K562 (cell line): ENCODE measurements at regions not wholly inside any gene's neighbourhood (a gene's known extent, or its start where the extent isn't known, plus 50 kb on each side); places are given as distances from the start of the nearest gene placed in this dataset.

Source experiments
- ATAC-seq: fragments of 200-7000 bp; cut with Tn5 transposase; 3 replicates; pipeline ENCODE4 v1.9.1; 2020; ENCODE audit warnings: moderate library complexity
- BruUV-seq: library from RNA; stranded (reverse); fragments of 400-500 nt; replicated peaks from 2 replicates; lab custom pipeline; 2021; lab: Mats Ljungman, UMichigan
- CTCF ChIA-PET: fragments of 300-600 bp; formaldehyde crosslinking; extraction: SDS; loops from one replicate; lab custom pipeline; 2021; ENCODE audit warnings: low intra/inter-chr PET ratio; lab: Yijun Ruan, JAX
- POLR2A ChIA-PET: fragments of 300-600, 350-650 bp; sonication (Branson Sonifier 250); formaldehyde crosslinking; extraction: SDS; loops from one replicate; lab custom pipeline; 2021; ENCODE audit warnings: antibody characterized with exemption, inconsistent platforms; lab: Yijun Ruan, JAX
- DNase-seq, 4 experiments: peaks; one replicate each; pipeline versions ENCODE4 v3.0.0 to v3.0.0-alpha.2; 2011 to 2018; ENCODE audit warnings: low spot score in 3 of 4, mixed read lengths in 3 of 4; ENCODE audit errors: extremely low read depth in 1 of 4
- FAIRE-seq: peaks from 2 replicates; lab custom pipeline; 2011; peaks lifted over from hg19 to GRCh38; lab: Jason Lieb, UNC
- H2AFZ ChIP-seq: 2 replicates; pipeline ENCODE4 v1.6.0; 2011; ENCODE audit warnings: low read depth, low read length, control low read depth, inconsistent platforms
- H3K27ac ChIP-seq: fragments of 200-600 bp; 3 replicates; pipeline ENCODE4 v1.8.0; 2011; ENCODE audit warnings: low read depth, mild to moderate bottlenecking, control low read depth, inconsistent platforms, low read length, moderate library complexity, mixed read lengths; ENCODE audit errors: extremely low read depth
- H3K27me3 ChIP-seq, 2 experiments: fragments of 300-600 bp in 1 of 2; 2 replicates in 1 of 2; 3 replicates in 1 of 2; pipeline versions ENCODE4 v1.6.0 to v1.8.0; 2011; ENCODE audit warnings: inconsistent platforms in 2 of 2, low read length in 2 of 2, mild to moderate bottlenecking in 1 of 2, mixed read lengths in 1 of 2, moderate library complexity in 1 of 2; ENCODE audit not compliant: control insufficient read depth in 2 of 2, insufficient read depth in 2 of 2
- H3K36me3 ChIP-seq: fragments of 300-600 bp; 3 replicates; pipeline ENCODE4 v1.8.0; 2011; ENCODE audit warnings: mild to moderate bottlenecking, low read length, inconsistent platforms; ENCODE audit not compliant: control insufficient read depth, insufficient read depth
- H3K4me1 ChIP-seq, 2 experiments: fragments of 200-600 bp in 1 of 2; replicated peaks in 1 of 2; 2 replicates in 1 of 2; 3 replicates in 1 of 2; pipeline versions ENCODE4 v1.5.1 to v1.8.0; 2011; ENCODE audit warnings: inconsistent platforms in 2 of 2, low read length in 2 of 2, mild to moderate bottlenecking in 1 of 2, mixed read lengths in 1 of 2, moderate library complexity in 1 of 2; ENCODE audit not compliant: control insufficient read depth in 2 of 2, insufficient read depth in 2 of 2
- H3K4me2 ChIP-seq: 2 replicates; pipeline ENCODE4 v1.6.1; 2011; ENCODE audit warnings: low read length, control low read depth, inconsistent platforms, mixed read lengths; ENCODE audit not compliant: insufficient read depth
- H3K4me3 ChIP-seq: fragments of 200-600 bp; sonication (generic), shearing (Covaris generic); 2 replicates; pipeline ENCODE4 v1.5.1; 2016; ENCODE audit warnings: control low read depth, inconsistent platforms
- H3K79me2 ChIP-seq: fragments of 200-600 bp; 3 replicates; pipeline ENCODE4 v1.8.0; 2011; ENCODE audit warnings: low read length, inconsistent platforms; ENCODE audit not compliant: control insufficient read depth, insufficient read depth
- H3K9ac ChIP-seq, 2 experiments: 2 replicates each; pipeline versions ENCODE4 v1.6.0 to v1.6.1; 2011; ENCODE audit warnings: low read depth in 2 of 2, low read length in 2 of 2, control low read depth in 1 of 2, inconsistent platforms in 1 of 2, mild to moderate bottlenecking in 1 of 2, mixed read lengths in 1 of 2; ENCODE audit not compliant: insufficient read depth in 1 of 2
- H3K9me1 ChIP-seq: one replicate; pipeline ENCODE4 v1.6.0; 2011; ENCODE audit warnings: inconsistent platforms, mild to moderate bottlenecking, low read length, moderate library complexity; ENCODE audit not compliant: control insufficient read depth, insufficient read depth
- H3K9me3 ChIP-seq: replicated peaks from 2 replicates; pipeline ENCODE4 v1.5.1; 2011; ENCODE audit warnings: low read depth, low read length, inconsistent platforms; ENCODE audit not compliant: control insufficient read depth, insufficient read depth
- H4K20me1 ChIP-seq: replicated peaks from 2 replicates; pipeline ENCODE4 v1.6.1; 2011; ENCODE audit warnings: low read length, inconsistent platforms, mixed read lengths; ENCODE audit not compliant: control insufficient read depth, insufficient read depth
- ETS1 ChIP-seq: conservative IDR thresholded peaks from 2 replicates; pipeline ENCODE4 v1.6.1; 2011; ENCODE audit warnings: low read depth, mild to moderate bottlenecking, low read length; ENCODE audit not compliant: control insufficient read depth
- ETV6 ChIP-seq, 3 experiments: fragments of 150-350 bp in 1 of 3; sonication (generic) in 1 of 3; formaldehyde crosslinking in 1 of 3; IDR thresholded peaks; 2 replicates each; pipeline versions ENCODE4 v1.6.1 to v1.8.0; 2014 to 2022; ENCODE audit warnings: borderline replicate concordance in 2 of 3, low read depth in 2 of 3, antibody characterized with exemption in 1 of 3, low read length in 1 of 3, mild to moderate bottlenecking in 1 of 3, missing genetic modification reagents in 1 of 3
- HLTF ChIP-seq: fragments of 450-650 bp; IDR thresholded peaks from 2 replicates; pipeline ENCODE4 v1.6.1; 2016
- JUNB ChIP-seq: fragments of 450-650 bp; formaldehyde crosslinking; conservative IDR thresholded peaks from 2 replicates; pipeline ENCODE4 v1.4.0; 2020; ENCODE audit warnings: mild to moderate bottlenecking
- KDM2B ChIP-seq: fragments of 250-450 bp; sonication (Bioruptor Pico); IDR thresholded peaks from 2 replicates; pipeline ENCODE4 v1.8.0; 2021; ENCODE audit warnings: mild to moderate bottlenecking, moderate library complexity
- MEF2A ChIP-seq: IDR thresholded peaks from 2 replicates; pipeline ENCODE4 v1.6.1; 2011; ENCODE audit warnings: low read depth, mild to moderate bottlenecking, low read length, moderate library complexity; ENCODE audit not compliant: control insufficient read depth
- NFATC3 ChIP-seq: fragments of 450-650 bp; IDR thresholded peaks from 2 replicates; pipeline ENCODE4 v1.6.1; 2017; ENCODE audit warnings: mild to moderate bottlenecking
- RAD21 ChIP-seq, 2 experiments: fragments of 250-450 bp in 1 of 2; fragments of 450-650 bp in 1 of 2; sonication (Bioruptor Pico) in 1 of 2; formaldehyde crosslinking in 1 of 2; IDR thresholded peaks in 1 of 2; conservative IDR thresholded peaks in 1 of 2; 2 replicates each; pipeline versions ENCODE4 v1.4.0 to v1.8.0; 2020 to 2022; ENCODE audit warnings: mild to moderate bottlenecking in 2 of 2, moderate library complexity in 1 of 2
- SP2 ChIP-seq: IDR thresholded peaks from 2 replicates; pipeline ENCODE4 v1.6.1; 2011; ENCODE audit warnings: mild to moderate bottlenecking, low read depth, low read length, moderate library complexity; ENCODE audit not compliant: poor library complexity, severe bottlenecking; ENCODE audit errors: extremely low read depth
- ZBTB8A ChIP-seq: fragments of 450-650 bp; IDR thresholded peaks from 2 replicates; pipeline ENCODE4 v1.6.1; 2018; ENCODE audit warnings: mild to moderate bottlenecking, moderate library complexity; ENCODE audit not compliant: partially characterized antibody
- ZFP30 ChIP-seq: fragments of 250-450 bp; sonication (Bioruptor Pico); IDR thresholded peaks from 2 replicates; pipeline ENCODE4 v1.8.0; 2022; ENCODE audit warnings: moderate library complexity, mild to moderate bottlenecking, inconsistent platforms, borderline replicate concordance
- ZNF121 ChIP-seq: sonication (generic); formaldehyde crosslinking; conservative IDR thresholded peaks from 2 replicates; pipeline ENCODE4 v1.8.0; 2022; ENCODE audit warnings: missing genetic modification reagents
- ZNF280B ChIP-seq: fragments of 250-450 bp; sonication (Bioruptor Pico); IDR thresholded peaks from 2 replicates; pipeline ENCODE4 v1.5.1; 2021; ENCODE audit warnings: mild to moderate bottlenecking
- ZNF79 ChIP-seq: fragments of 250-450 bp; sonication (Bioruptor Pico); IDR thresholded peaks from 2 replicates; pipeline ENCODE4 v1.4.0; 2020; ENCODE audit warnings: low read depth, mild to moderate bottlenecking, moderate library complexity
- ZSCAN32 ChIP-seq: fragments of 450-650 bp; formaldehyde crosslinking; IDR thresholded peaks from 2 replicates; pipeline ENCODE4 v1.4.0; 2020; ENCODE audit warnings: mild to moderate bottlenecking, moderate library complexity
- WGBS: fragments of 100-300 bp; shearing (Covaris generic); methylation state at CpG from one replicate; pipeline ENCODE4 v1.1.6; 2016; ENCODE audit warnings: low coverage, mixed read lengths; ENCODE audit not compliant: insufficient coverage; ENCODE audit errors: missing lambda C conversion rate; 5-methylcytosine and 5-hydroxymethylcytosine counted together
- in situ Hi-C: fragments of 300-500 bp; cut with MboI; formaldehyde crosslinking; loops from 4 replicates; pipeline ENCODE4 v1.15.0; 2018; ENCODE audit warnings: inconsistent platforms, mixed read lengths
- intact Hi-C: fragments of 100-400 bp; cut with micrococcal nuclease; formaldehyde crosslinking; loops from 2 replicates; pipeline ENCODE4 v1.14.2; 2022
- TF ChIP-seq, protein P1 (sequence below): sonication (generic); formaldehyde crosslinking; IDR thresholded peaks from 2 replicates; pipeline ENCODE4 v1.4.0; 2020; ENCODE audit warnings: mild to moderate bottlenecking, missing genetic modification reagents

- TF ChIP-seq ZNF280B (CRISPR knock-in tag) (no peak), RAD21 (CRISPR knock-in tag; conservative IDR thresholded peaks at IDR 0.05 in 1 of 2, IDR thresholded peaks at IDR 0.05 in 1 of 2) (no peak), ZBTB8A (no peak), KDM2B (no peak), JUNB (CRISPR knock-in tag) (no peak), SP2 (no peak), NFATC3 (no peak), ZFP30 (CRISPR knock-in tag) (no peak)
- TF ChIP-seq, all 486 proteins: peak for 0
Measured at GRCh38 chr3:152040319-152040718, 166.9 kb downstream of the SUCNR1 start (continued).

DNA sequence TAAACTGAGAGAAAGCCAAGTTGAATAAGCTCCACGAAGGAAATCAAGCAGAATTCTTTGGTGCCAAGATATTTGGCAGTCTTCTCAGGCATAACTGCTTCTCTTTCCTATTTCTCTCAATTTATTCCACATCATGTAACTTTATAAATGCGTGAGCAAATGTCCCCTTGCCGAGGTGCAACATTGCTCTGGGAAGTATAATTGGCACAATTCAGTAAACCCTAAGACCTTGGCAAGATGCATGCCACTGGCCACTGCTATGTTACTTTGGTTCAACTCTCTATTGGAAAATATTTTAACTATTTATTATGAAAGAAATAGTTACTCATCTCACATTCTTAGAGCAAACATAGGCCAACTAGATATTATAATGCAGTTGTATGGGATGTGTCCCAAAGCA lies 170.2 kb downstream of the SUCNR1 start:
- H3K9me1 ChIP-seq: no peaks in the 10 kb centered on the region
- BruUV-seq: no TSS peak
- ATAC-seq: no peak
- H4K20me1 ChIP-seq: no peaks in the 10 kb centered on the region
- H3K9ac ChIP-seq: no peak overlapping the region
- no peaks in the 10 kb centered on the region for H3K27me3 ChIP-seq
- H3K79me2 ChIP-seq: no peaks in the 10 kb centered on the region
- no peaks in the 10 kb centered on the region for H3K36me3 ChIP-seq
- in situ Hi-C loops (no loop called here), intact Hi-C loops (no loop called here)
- no peaks in the 10 kb centered on the region for H3K9me3 ChIP-seq
- H3K4me2 ChIP-seq: no peak overlapping the region
- 2% methylated on average over 3 of the region's 3 CpGs for WGBS
- POLR2A ChIA-PET: interaction anchor here (0.7 kb wide), 2 partner anchors 9 to 228 kb away, joined by 3 read pairs; no protein-coding TSS in a partner anchor
- H2AFZ ChIP-seq: no peak overlapping the region
- no peak for FAIRE-seq
- CTCF ChIA-PET: no interaction called here
- no peak for DNase-seq
- no peak overlapping the region for H3K27ac ChIP-seq
- H3K4me3 ChIP-seq: no peak overlapping the region
- H3K4me1 ChIP-seq: no peaks in the 10 kb centered on the region
- TF ChIP-seq HLTF (no peak), ZNF79 (CRISPR knock-in tag) (no peak), ETS1 (no peak), ZBTB8A (no peak), ZSCAN32 (CRISPR knock-in tag) (no peak), MEF2A (no peak), ETV6 (IDR thresholded peaks at IDR 0.05; ENCODE audit: borderline replicate concordance in 1 of 2, low read depth in 2 of 2, low read length in 1 of 2) (no peak), ETV6 (CRISPR knock-in tag; IDR thresholded peaks at IDR 0.05; ENCODE audit: borderline replicate concordance) (no peak), ZNF121 (CRISPR knock-in tag) (no peak)
- TF ChIP-seq, protein P1, sequence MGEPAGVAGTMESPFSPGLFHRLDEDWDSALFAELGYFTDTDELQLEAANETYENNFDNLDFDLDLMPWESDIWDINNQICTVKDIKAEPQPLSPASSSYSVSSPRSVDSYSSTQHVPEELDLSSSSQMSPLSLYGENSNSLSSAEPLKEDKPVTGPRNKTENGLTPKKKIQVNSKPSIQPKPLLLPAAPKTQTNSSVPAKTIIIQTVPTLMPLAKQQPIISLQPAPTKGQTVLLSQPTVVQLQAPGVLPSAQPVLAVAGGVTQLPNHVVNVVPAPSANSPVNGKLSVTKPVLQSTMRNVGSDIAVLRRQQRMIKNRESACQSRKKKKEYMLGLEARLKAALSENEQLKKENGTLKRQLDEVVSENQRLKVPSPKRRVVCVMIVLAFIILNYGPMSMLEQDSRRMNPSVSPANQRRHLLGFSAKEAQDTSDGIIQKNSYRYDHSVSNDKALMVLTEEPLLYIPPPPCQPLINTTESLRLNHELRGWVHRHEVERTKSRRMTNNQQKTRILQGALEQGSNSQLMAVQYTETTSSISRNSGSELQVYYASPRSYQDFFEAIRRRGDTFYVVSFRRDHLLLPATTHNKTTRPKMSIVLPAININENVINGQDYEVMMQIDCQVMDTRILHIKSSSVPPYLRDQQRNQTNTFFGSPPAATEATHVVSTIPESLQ: no peak
